Breast epithelium (tissue), 3 donors: ENCODE measurements at regions not wholly inside any gene's neighbourhood (a gene's known extent, or its start where the extent isn't known, plus 50 kb on each side); places are given as distances from the start of the nearest gene placed in this dataset.

Experiments used
- POLR2A ChIP-seq: fragments of 450-650 bp; IDR thresholded peaks from one replicate; pipeline ENCODE4 v1.6.1; 2016; ENCODE audit warnings: antibody characterized with exemption, mild to moderate bottlenecking, moderate library complexity
- POLR2AphosphoS5 ChIP-seq, 3 donors: sonication (generic); formaldehyde crosslinking; IDR thresholded peaks; one replicate each; pipeline ENCODE4 v1.6.1; 2017; ENCODE audit warnings: antibody characterized with exemption in 3 of 3
- TF ChIP-seq, protein P1 (sequence below), 3 donors: fragments of 450-650 bp; IDR thresholded peaks; one replicate each; pipeline ENCODE4 v1.5.1; 2016 to 2017; ENCODE audit warnings: antibody characterized with exemption in 3 of 3, mild to moderate bottlenecking in 3 of 3, moderate library complexity in 3 of 3

GRCh38 chr6:85115876-85116275 is 334.0 kb upstream of the NT5E start:
- TF ChIP-seq, protein P1, sequence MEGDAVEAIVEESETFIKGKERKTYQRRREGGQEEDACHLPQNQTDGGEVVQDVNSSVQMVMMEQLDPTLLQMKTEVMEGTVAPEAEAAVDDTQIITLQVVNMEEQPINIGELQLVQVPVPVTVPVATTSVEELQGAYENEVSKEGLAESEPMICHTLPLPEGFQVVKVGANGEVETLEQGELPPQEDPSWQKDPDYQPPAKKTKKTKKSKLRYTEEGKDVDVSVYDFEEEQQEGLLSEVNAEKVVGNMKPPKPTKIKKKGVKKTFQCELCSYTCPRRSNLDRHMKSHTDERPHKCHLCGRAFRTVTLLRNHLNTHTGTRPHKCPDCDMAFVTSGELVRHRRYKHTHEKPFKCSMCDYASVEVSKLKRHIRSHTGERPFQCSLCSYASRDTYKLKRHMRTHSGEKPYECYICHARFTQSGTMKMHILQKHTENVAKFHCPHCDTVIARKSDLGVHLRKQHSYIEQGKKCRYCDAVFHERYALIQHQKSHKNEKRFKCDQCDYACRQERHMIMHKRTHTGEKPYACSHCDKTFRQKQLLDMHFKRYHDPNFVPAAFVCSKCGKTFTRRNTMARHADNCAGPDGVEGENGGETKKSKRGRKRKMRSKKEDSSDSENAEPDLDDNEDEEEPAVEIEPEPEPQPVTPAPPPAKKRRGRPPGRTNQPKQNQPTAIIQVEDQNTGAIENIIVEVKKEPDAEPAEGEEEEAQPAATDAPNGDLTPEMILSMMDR (IDR thresholded peaks at IDR 0.05), result no peak
- TF ChIP-seq POLR2A, result no peak
- no peak for TF ChIP-seq POLR2AphosphoS5 (IDR thresholded peaks at IDR 0.05)
